GM23338 (cell line): ENCODE measurements at regions not wholly inside any gene's neighbourhood (a gene's known extent, or its start where the extent isn't known, plus 50 kb on each side); places are given as distances from the start of the nearest gene placed in this dataset.

ENCODE experiments used
- ATAC-seq: fragments of 200-7000 bp; cut with Tn5 transposase; 3 replicates; pipeline ENCODE4 v1.9.1; 2020
- DNase-seq: peaks from one replicate; pipeline ENCODE4 v3.0.0-alpha.2; 2015; ENCODE audit warnings: low spot score
- H2AFZ ChIP-seq: fragments of 200-600 bp; sonication (generic); 2 replicates; pipeline ENCODE4 v1.8.0; 2016; ENCODE audit warnings: antibody characterized with exemption, mild to moderate bottlenecking, moderate library complexity
- H3F3A ChIP-seq: fragments of 200-600 bp; sonication (generic); replicated peaks from 2 replicates; pipeline ENCODE4 v1.8.0; 2017; ENCODE audit warnings: antibody characterized with exemption, mixed run types, low read depth
- H3K27ac ChIP-seq: fragments of 200-600 bp; sonication (generic); 2 replicates; pipeline ENCODE4 v1.6.1; 2016; ENCODE audit warnings: low read depth
- H3K27me3 ChIP-seq: fragments of 200-600 bp; sonication (generic); 2 replicates; pipeline ENCODE4 v1.8.0; 2016; ENCODE audit warnings: mild to moderate bottlenecking, mixed run types, moderate library complexity; ENCODE audit not compliant: insufficient read depth
- H3K36me3 ChIP-seq: fragments of 200-600 bp; sonication (generic); 2 replicates; pipeline ENCODE4 v1.8.0; 2016; ENCODE audit warnings: mild to moderate bottlenecking; ENCODE audit not compliant: insufficient read depth
- H3K4me1 ChIP-seq: fragments of 200-600 bp; sonication (generic); 2 replicates; pipeline ENCODE4 v1.8.0; 2016; ENCODE audit warnings: mild to moderate bottlenecking, moderate library complexity; ENCODE audit not compliant: insufficient read depth
- H3K4me2 ChIP-seq: fragments of 200-600 bp; sonication (generic); 2 replicates; pipeline ENCODE4 v1.7.1; 2017; ENCODE audit warnings: mixed run types
- H3K4me3 ChIP-seq: fragments of 200-600 bp; sonication (generic); 2 replicates; pipeline ENCODE4 v1.6.1; 2016; ENCODE audit warnings: mixed run types
- H3K79me2 ChIP-seq: fragments of 200-600 bp; sonication (generic); replicated peaks from 2 replicates; pipeline ENCODE4 v1.8.0; 2017; ENCODE audit warnings: mild to moderate bottlenecking; ENCODE audit not compliant: insufficient read depth
- H3K9me2 ChIP-seq: fragments of 200-600 bp; sonication (generic); 2 replicates; pipeline ENCODE4 v1.8.0; 2017; ENCODE audit not compliant: insufficient read depth
- H4K20me1 ChIP-seq: fragments of 200-600 bp; sonication (generic); replicated peaks from 2 replicates; pipeline ENCODE4 v1.8.0; 2017; ENCODE audit warnings: mild to moderate bottlenecking; ENCODE audit not compliant: insufficient read depth
- H3K27ac Mint-ChIP-seq: 2 replicates; pipeline ENCODE4 v1.8.0; 2020; ENCODE audit warnings: inconsistent platforms, mild to moderate bottlenecking, moderate library complexity, mixed read lengths
- H3K27me3 Mint-ChIP-seq: 3 replicates; pipeline ENCODE4 v1.8.0; 2022; ENCODE audit warnings: low read depth, mild to moderate bottlenecking, moderate library complexity, mixed read lengths, inconsistent platforms; ENCODE audit not compliant: insufficient read depth, poor library complexity
- H3K36me3 Mint-ChIP-seq: 3 replicates; pipeline ENCODE4 v1.8.0; 2021; ENCODE audit warnings: low read depth, mild to moderate bottlenecking, inconsistent platforms, moderate library complexity, mixed read lengths
- H3K4me1 Mint-ChIP-seq: 3 replicates; pipeline ENCODE4 v1.8.0; 2020; ENCODE audit warnings: mild to moderate bottlenecking, inconsistent platforms, mixed read lengths
- H3K4me3 Mint-ChIP-seq: 3 replicates; pipeline ENCODE4 v1.8.0; 2021; ENCODE audit warnings: moderate library complexity, mild to moderate bottlenecking, inconsistent platforms, mixed read lengths
- H3K9me3 Mint-ChIP-seq: 3 replicates; pipeline ENCODE4 v1.8.0; 2020; ENCODE audit warnings: moderate library complexity, mild to moderate bottlenecking, inconsistent platforms, mixed read lengths
- CREB1 ChIP-seq: fragments of 250-450 bp; sonication (Bioruptor Pico); IDR thresholded peaks from 2 replicates; pipeline ENCODE4 v1.5.0; 2020; ENCODE audit warnings: low read depth, mild to moderate bottlenecking, moderate library complexity
- EZH2 ChIP-seq: fragments of 200-600 bp; sonication (generic); IDR thresholded peaks from one replicate; pipeline ENCODE4 v1.8.0; 2017; ENCODE audit warnings: antibody characterized with exemption, mild to moderate bottlenecking, low read depth; ENCODE audit not compliant: unreplicated experiment
- EZH2phosphoT487 ChIP-seq: fragments of 200-600 bp; sonication (generic); IDR thresholded peaks from one replicate; pipeline ENCODE4 v1.8.1; 2018; ENCODE audit warnings: antibody characterized with exemption; ENCODE audit not compliant: unreplicated experiment
- JUNB ChIP-seq: IDR thresholded peaks from one replicate; pipeline ENCODE4 v1.6.1; 2016; ENCODE audit warnings: antibody characterized with exemption; ENCODE audit not compliant: unreplicated experiment
- POLR2AphosphoS5 ChIP-seq: IDR thresholded peaks from 2 replicates; pipeline ENCODE4 v1.6.1; 2016; ENCODE audit warnings: antibody characterized with exemption, low read depth
- STAT1 ChIP-seq: IDR thresholded peaks from one replicate; pipeline ENCODE4 v1.6.1; 2016; ENCODE audit warnings: antibody characterized with exemption; ENCODE audit not compliant: unreplicated experiment
- ZNF331 ChIP-seq: fragments of 250-450 bp; sonication (Bioruptor Pico); IDR thresholded peaks from 2 replicates; pipeline ENCODE4 v1.5.0; 2020; ENCODE audit warnings: low read depth, mild to moderate bottlenecking, moderate library complexity
- TF ChIP-seq, protein P1 (sequence below): fragments of 250-450 bp; sonication (Bioruptor Pico); IDR thresholded peaks from 2 replicates; pipeline ENCODE4 v1.5.0; 2020; ENCODE audit warnings: mild to moderate bottlenecking, moderate library complexity
- TF ChIP-seq, protein P2 (sequence below), 2 experiments: fragments of 200-600 bp in 1 of 2; sonication (generic) in 1 of 2; conservative IDR thresholded peaks; 2 replicates each; pipeline versions ENCODE4 v1.5.1 to v1.6.1; 2016 to 2017; ENCODE audit warnings: antibody characterized with exemption in 2 of 2, low read depth in 2 of 2, mild to moderate bottlenecking in 2 of 2, moderate library complexity in 1 of 2
- TF ChIP-seq, protein P3 (sequence below): IDR thresholded peaks from one replicate; pipeline ENCODE4 v1.6.1; 2018; ENCODE audit warnings: antibody characterized with exemption; ENCODE audit not compliant: unreplicated experiment
- TF ChIP-seq, protein P4 (sequence below): IDR thresholded peaks from 2 replicates; pipeline ENCODE4 v1.6.1; 2016; ENCODE audit warnings: antibody characterized with exemption

DNA sequence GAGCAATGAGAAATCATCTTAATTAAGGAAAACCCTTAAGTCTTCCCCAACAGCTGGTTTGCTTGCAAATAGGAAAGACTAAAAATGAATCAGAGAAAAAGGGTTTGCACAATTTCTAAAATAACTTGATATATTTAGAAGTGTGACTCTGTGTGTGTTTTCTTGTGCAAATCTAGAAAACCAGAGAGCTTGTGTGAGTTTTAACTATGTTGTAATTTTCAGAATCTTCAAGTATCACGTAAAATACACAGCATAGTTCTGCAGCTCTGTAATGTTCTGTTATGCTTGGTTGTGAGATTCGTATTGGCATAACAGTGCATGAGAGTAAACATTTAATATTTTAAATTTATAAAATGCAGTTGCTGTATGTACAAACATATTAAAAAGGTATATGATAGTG is 74.7 kb upstream of the GAP43 start (continued):
- TF ChIP-seq CREB1 (CRISPR knock-in tag) (no peak), POLR2AphosphoS5 (no peak), ZNF331 (CRISPR knock-in tag) (no peak), EZH2phosphoT487 (no peak)
- TF ChIP-seq, protein P1, sequence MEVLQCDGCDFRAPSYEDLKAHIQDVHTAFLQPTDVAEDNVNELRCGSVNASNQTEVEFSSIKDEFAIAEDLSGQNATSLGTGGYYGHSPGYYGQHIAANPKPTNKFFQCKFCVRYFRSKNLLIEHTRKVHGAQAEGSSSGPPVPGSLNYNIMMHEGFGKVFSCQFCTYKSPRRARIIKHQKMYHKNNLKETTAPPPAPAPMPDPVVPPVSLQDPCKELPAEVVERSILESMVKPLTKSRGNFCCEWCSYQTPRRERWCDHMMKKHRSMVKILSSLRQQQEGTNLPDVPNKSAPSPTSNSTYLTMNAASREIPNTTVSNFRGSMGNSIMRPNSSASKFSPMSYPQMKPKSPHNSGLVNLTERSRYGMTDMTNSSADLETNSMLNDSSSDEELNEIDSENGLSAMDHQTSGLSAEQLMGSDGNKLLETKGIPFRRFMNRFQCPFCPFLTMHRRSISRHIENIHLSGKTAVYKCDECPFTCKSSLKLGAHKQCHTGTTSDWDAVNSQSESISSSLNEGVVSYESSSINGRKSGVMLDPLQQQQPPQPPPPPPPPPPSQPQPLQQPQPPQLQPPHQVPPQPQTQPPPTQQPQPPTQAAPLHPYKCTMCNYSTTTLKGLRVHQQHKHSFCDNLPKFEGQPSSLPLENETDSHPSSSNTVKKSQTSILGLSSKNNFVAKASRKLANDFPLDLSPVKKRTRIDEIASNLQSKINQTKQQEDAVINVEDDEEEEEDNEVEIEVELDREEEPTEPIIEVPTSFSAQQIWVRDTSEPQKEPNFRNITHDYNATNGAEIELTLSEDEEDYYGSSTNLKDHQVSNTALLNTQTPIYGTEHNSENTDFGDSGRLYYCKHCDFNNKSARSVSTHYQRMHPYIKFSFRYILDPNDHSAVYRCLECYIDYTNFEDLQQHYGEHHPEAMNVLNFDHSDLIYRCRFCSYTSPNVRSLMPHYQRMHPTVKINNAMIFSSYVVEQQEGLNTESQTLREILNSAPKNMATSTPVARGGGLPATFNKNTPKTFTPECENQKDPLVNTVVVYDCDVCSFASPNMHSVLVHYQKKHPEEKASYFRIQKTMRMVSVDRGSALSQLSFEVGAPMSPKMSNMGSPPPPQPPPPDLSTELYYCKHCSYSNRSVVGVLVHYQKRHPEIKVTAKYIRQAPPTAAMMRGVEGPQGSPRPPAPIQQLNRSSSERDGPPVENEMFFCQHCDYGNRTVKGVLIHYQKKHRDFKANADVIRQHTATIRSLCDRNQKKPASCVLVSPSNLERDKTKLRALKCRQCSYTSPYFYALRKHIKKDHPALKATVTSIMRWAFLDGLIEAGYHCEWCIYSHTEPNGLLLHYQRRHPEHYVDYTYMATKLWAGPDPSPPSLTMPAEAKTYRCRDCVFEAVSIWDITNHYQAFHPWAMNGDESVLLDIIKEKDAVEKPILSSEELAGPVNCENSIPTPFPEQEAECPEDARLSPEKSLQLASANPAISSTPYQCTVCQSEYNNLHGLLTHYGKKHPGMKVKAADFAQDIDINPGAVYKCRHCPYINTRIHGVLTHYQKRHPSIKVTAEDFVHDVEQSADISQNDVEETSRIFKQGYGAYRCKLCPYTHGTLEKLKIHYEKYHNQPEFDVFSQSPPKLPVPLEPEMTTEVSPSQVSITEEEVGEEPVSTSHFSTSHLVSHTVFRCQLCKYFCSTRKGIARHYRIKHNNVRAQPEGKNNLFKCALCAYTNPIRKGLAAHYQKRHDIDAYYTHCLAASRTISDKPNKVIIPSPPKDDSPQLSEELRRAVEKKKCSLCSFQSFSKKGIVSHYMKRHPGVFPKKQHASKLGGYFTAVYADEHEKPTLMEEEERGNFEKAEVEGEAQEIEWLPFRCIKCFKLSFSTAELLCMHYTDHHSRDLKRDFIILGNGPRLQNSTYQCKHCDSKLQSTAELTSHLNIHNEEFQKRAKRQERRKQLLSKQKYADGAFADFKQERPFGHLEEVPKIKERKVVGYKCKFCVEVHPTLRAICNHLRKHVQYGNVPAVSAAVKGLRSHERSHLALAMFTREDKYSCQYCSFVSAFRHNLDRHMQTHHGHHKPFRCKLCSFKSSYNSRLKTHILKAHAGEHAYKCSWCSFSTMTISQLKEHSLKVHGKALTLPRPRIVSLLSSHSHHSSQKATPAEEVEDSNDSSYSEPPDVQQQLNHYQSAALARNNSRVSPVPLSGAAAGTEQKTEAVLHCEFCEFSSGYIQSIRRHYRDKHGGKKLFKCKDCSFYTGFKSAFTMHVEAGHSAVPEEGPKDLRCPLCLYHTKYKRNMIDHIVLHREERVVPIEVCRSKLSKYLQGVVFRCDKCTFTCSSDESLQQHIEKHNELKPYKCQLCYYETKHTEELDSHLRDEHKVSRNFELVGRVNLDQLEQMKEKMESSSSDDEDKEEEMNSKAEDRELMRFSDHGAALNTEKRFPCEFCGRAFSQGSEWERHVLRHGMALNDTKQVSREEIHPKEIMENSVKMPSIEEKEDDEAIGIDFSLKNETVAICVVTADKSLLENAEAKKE (CRISPR knock-in tag) = no peak

DNA sequence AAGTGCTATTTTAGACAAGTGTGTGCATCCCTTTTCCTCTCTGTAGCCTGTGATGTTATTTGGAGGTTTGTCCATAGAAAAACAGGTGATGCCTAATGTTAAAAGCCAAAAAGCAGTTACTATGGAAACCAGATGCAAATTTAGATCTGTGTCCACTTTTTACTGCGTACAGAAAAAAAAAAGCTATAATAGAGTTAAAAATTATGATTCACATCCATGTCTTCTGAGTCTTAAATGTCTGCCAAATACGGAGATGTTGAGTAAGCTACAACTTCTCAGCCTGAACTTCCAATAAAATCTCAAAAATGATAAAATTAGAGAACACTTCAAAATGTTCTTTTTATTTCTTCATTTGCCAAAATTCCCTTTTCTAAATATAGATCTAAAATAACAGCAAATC is 74.2 kb upstream of the GAP43 start:
- peaks cover 5% of the 10 kb centered on the region for H3K9me2 ChIP-seq
- H2AFZ ChIP-seq = no peak overlapping the region
- H3K27ac ChIP-seq = no peak overlapping the region
- no peaks in the 10 kb centered on the region; the same call in 2 of the 3 replicates for H3K36me3 Mint-ChIP-seq
- no peaks in the 10 kb centered on the region for H3K27me3 ChIP-seq
- H3K27me3 Mint-ChIP-seq = peaks cover 6% of the 10 kb centered on the region
- peaks cover 12% of the 10 kb centered on the region; the same call in 1 of the 2 replicates for H3K4me1 ChIP-seq
- TF ChIP-seq, protein P2, sequence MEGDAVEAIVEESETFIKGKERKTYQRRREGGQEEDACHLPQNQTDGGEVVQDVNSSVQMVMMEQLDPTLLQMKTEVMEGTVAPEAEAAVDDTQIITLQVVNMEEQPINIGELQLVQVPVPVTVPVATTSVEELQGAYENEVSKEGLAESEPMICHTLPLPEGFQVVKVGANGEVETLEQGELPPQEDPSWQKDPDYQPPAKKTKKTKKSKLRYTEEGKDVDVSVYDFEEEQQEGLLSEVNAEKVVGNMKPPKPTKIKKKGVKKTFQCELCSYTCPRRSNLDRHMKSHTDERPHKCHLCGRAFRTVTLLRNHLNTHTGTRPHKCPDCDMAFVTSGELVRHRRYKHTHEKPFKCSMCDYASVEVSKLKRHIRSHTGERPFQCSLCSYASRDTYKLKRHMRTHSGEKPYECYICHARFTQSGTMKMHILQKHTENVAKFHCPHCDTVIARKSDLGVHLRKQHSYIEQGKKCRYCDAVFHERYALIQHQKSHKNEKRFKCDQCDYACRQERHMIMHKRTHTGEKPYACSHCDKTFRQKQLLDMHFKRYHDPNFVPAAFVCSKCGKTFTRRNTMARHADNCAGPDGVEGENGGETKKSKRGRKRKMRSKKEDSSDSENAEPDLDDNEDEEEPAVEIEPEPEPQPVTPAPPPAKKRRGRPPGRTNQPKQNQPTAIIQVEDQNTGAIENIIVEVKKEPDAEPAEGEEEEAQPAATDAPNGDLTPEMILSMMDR (conservative IDR thresholded peaks at IDR 0.05; ENCODE audit: low read depth in 2 of 2) = no peak
- TF ChIP-seq EZH2 = no peak
- TF ChIP-seq STAT1 = no peak
- no peak for TF ChIP-seq JUNB
- TF ChIP-seq, protein P3, sequence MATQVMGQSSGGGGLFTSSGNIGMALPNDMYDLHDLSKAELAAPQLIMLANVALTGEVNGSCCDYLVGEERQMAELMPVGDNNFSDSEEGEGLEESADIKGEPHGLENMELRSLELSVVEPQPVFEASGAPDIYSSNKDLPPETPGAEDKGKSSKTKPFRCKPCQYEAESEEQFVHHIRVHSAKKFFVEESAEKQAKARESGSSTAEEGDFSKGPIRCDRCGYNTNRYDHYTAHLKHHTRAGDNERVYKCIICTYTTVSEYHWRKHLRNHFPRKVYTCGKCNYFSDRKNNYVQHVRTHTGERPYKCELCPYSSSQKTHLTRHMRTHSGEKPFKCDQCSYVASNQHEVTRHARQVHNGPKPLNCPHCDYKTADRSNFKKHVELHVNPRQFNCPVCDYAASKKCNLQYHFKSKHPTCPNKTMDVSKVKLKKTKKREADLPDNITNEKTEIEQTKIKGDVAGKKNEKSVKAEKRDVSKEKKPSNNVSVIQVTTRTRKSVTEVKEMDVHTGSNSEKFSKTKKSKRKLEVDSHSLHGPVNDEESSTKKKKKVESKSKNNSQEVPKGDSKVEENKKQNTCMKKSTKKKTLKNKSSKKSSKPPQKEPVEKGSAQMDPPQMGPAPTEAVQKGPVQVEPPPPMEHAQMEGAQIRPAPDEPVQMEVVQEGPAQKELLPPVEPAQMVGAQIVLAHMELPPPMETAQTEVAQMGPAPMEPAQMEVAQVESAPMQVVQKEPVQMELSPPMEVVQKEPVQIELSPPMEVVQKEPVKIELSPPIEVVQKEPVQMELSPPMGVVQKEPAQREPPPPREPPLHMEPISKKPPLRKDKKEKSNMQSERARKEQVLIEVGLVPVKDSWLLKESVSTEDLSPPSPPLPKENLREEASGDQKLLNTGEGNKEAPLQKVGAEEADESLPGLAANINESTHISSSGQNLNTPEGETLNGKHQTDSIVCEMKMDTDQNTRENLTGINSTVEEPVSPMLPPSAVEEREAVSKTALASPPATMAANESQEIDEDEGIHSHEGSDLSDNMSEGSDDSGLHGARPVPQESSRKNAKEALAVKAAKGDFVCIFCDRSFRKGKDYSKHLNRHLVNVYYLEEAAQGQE = no peak
- TF ChIP-seq, protein P4, sequence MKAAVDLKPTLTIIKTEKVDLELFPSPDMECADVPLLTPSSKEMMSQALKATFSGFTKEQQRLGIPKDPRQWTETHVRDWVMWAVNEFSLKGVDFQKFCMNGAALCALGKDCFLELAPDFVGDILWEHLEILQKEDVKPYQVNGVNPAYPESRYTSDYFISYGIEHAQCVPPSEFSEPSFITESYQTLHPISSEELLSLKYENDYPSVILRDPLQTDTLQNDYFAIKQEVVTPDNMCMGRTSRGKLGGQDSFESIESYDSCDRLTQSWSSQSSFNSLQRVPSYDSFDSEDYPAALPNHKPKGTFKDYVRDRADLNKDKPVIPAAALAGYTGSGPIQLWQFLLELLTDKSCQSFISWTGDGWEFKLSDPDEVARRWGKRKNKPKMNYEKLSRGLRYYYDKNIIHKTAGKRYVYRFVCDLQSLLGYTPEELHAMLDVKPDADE = no peak
- ATAC-seq (no peak), DNase-seq (no peak)
- H3K9me3 Mint-ChIP-seq = no peaks in the 10 kb centered on the region; the same call in 2 of the 3 replicates
- no peak overlapping the region for H3K27ac Mint-ChIP-seq
- no peak overlapping the region for H3K4me2 ChIP-seq
- no peaks in the 10 kb centered on the region for H3K79me2 ChIP-seq
- no peaks in the 10 kb centered on the region for H3K36me3 ChIP-seq
- peaks cover 12% of the 10 kb centered on the region; the same call in 2 of the 3 replicates for H3K4me1 Mint-ChIP-seq
- no peak overlapping the region for H3K4me3 ChIP-seq
- H4K20me1 ChIP-seq = no peaks in the 10 kb centered on the region
- no peak overlapping the region for H3K4me3 Mint-ChIP-seq
- H3F3A ChIP-seq = no peaks in the 10 kb centered on the region
